ENCODE measurements at regions not wholly inside any gene's neighbourhood (a gene's known extent, or its start where the extent isn't known, plus 50 kb on each side); places are given as distances from the start of the nearest gene placed in this dataset.
"Not testable (repeated sequence)": the region's sequence is repeated elsewhere in the genome, so short reads cannot be mapped to it uniquely, and the experiment has no call there.

DNA sequence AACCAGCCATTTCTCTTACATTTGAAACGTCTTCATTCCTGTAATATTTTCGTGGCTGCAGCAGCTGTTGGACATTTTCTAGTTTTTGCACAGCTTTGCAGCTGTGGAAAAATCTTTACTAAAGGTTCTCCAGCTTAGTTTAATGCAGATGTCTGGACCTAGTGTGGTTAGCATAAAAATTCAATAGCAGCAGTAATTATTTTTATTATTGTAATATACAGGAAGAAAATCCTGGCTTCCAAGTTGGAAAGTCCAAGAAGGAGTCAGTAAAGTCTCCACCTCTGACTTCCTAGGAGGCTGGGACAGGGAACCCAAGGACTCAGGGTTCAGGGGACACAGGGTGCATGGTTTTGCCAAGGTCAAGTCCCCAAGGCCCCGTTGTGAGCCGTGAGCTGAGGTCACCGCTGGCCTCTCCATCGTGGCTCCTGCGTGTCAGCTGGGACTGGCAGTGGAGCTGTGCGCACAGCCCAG lies 230.6 kb downstream of the FNDC1 start:
- H3K4me3 Mint-ChIP-seq, result no peak overlapping the region
- H3K9me3 Mint-ChIP-seq (ENCODE audit: low read depth), result no peaks in the 10 kb centered on the region
- no peaks in the 10 kb centered on the region for H3K4me1 Mint-ChIP-seq
- H3K36me3 Mint-ChIP-seq, result no peaks in the 10 kb centered on the region
- CTCF ChIA-PET, result no interaction called here
- no peak for ATAC-seq
- H3K27me3 Mint-ChIP-seq, result no peaks in the 10 kb centered on the region
- H3K27ac Mint-ChIP-seq, result no peak overlapping the region
- no peak for DNase-seq

GRCh38 chr6:159398633-159399032 lies 229.4 kb downstream of the FNDC1 start:
- ATAC-seq (no peak), DNase-seq (no peak)
- Mint-ChIP-seq H3K27me3 (no peaks in the 10 kb centered on the region), H3K4me3 (no peak overlapping the region), H3K4me1 (no peaks in the 10 kb centered on the region), H3K36me3 (no peaks in the 10 kb centered on the region), H3K9me3 (ENCODE audit: low read depth) (no peaks in the 10 kb centered on the region), H3K27ac (no peak overlapping the region)
- CTCF ChIA-PET, result no interaction called here

GRCh38 chr6:159397753-159398152 lies 228.6 kb downstream of the FNDC1 start:
- CTCF ChIA-PET, result no interaction called here
- H3K4me3 Mint-ChIP-seq, result no peak overlapping the region
- no peak for ATAC-seq
- no peak for DNase-seq
- no peaks in the 10 kb centered on the region for H3K27me3 Mint-ChIP-seq
- no peaks in the 10 kb centered on the region for H3K9me3 Mint-ChIP-seq (ENCODE audit: low read depth)
- H3K4me1 Mint-ChIP-seq, result no peaks in the 10 kb centered on the region
- H3K36me3 Mint-ChIP-seq, result no peaks in the 10 kb centered on the region
- no peak overlapping the region for H3K27ac Mint-ChIP-seq

DNA sequence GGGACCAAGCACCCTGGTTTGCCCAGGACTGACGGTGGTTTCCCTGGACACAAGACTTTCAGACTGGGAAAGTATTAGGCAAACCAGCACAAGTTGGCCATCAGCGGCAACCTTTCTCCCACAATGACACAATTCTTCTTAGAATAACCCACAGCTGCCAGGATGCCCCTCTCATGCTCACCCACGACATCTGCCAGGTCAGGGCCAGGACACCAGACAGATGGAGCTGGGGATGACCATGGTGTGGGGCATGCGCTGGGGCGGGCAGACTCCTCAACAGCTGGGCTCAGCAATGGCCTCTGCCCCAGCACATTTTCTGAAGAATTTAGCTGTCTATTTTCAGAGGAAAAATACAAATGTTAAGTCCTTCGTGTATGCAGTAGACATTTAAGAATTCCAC lies 226.4 kb downstream of the FNDC1 start:
- Mint-ChIP-seq H3K27me3 (peaks cover 2% of the 10 kb centered on the region), H3K9me3 (ENCODE audit: low read depth) (no peaks in the 10 kb centered on the region), H3K27ac (no peak overlapping the region), H3K4me1 (no peaks in the 10 kb centered on the region), H3K36me3 (no peaks in the 10 kb centered on the region), H3K4me3 (no peak overlapping the region)
- ATAC-seq (no peak), DNase-seq (no peak)
- CTCF ChIA-PET, result interaction anchor here (0.6 kb wide), 1 partner anchor 32 kb away, joined by 3 read pairs; no protein-coding TSS in a partner anchor

- H3K36me3 Mint-ChIP-seq, CTCF ChIA-PET: not testable (repeated sequence)
These were observed 223.5 kb downstream of the FNDC1 start for GRCh38 chr6:159392695-159393094.

GRCh38 chr6:159390381-159390780 lies 221.2 kb downstream of the FNDC1 start:
- CTCF ChIA-PET, result interaction anchor here (0.6 kb wide), 1 partner anchor 45 kb away, joined by 3 read pairs; no protein-coding TSS in a partner anchor
- Mint-ChIP-seq H3K9me3 (ENCODE audit: low read depth) (no peaks in the 10 kb centered on the region), H3K4me3 (no peak overlapping the region), H3K27me3 (peaks cover 25% of the 10 kb centered on the region), H3K27ac (no peak overlapping the region), H3K36me3 (no peaks in the 10 kb centered on the region), H3K4me1 (no peaks in the 10 kb centered on the region)
- DNase-seq (no peak), ATAC-seq (no peak)

More at GRCh38 chr6:159392695-159393094, 223.5 kb downstream of the FNDC1 start:
- not testable (repeated sequence) for H3K27ac Mint-ChIP-seq; ATAC-seq; H3K4me1 Mint-ChIP-seq; DNase-seq; H3K4me3 Mint-ChIP-seq; H3K9me3 Mint-ChIP-seq (ENCODE audit: low read depth)
- H3K27me3 Mint-ChIP-seq, result peaks cover 24% of the 10 kb centered on the region

GRCh38 chr6:159389695-159390094 lies 220.5 kb downstream of the FNDC1 start:
- Mint-ChIP-seq H3K27ac (no peak overlapping the region), H3K27me3 (peaks cover 28% of the 10 kb centered on the region), H3K9me3 (ENCODE audit: low read depth) (no peaks in the 10 kb centered on the region), H3K4me3 (no peak overlapping the region), H3K4me1 (no peaks in the 10 kb centered on the region), H3K36me3 (no peaks in the 10 kb centered on the region)
- CTCF ChIA-PET, result no interaction called here
- ATAC-seq (no peak), DNase-seq (no peak)

DNA sequence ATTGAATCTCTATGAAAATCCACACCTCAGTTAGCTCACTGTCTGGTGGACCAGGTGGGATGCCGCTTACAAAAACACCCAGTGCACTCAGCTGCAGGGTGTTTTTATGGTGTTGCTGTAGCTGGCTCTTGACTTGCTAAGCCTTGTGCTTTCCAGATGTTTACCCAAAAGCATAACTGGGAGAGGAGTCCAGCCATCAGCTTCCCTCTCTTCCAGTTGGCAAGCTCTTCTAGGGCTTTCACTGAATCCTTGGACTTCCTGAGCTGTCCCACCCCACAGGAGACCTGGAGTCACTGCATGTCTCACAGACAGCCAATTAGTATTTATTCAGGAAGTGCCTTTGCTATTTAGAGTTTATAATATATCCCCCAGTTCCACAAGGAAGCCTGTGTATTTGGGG lies 210.9 kb downstream of the FNDC1 start:
- H3K9me3 Mint-ChIP-seq (ENCODE audit: low read depth), result no peaks in the 10 kb centered on the region
- H3K36me3 Mint-ChIP-seq, result no peaks in the 10 kb centered on the region
- H3K27me3 Mint-ChIP-seq, result peaks cover 12% of the 10 kb centered on the region
- no peak for DNase-seq
- ATAC-seq, result no peak
- no peaks in the 10 kb centered on the region for H3K4me1 Mint-ChIP-seq
- CTCF ChIA-PET, result no interaction called here
- no peak overlapping the region for H3K27ac Mint-ChIP-seq
- H3K4me3 Mint-ChIP-seq, result no peak overlapping the region

DNA sequence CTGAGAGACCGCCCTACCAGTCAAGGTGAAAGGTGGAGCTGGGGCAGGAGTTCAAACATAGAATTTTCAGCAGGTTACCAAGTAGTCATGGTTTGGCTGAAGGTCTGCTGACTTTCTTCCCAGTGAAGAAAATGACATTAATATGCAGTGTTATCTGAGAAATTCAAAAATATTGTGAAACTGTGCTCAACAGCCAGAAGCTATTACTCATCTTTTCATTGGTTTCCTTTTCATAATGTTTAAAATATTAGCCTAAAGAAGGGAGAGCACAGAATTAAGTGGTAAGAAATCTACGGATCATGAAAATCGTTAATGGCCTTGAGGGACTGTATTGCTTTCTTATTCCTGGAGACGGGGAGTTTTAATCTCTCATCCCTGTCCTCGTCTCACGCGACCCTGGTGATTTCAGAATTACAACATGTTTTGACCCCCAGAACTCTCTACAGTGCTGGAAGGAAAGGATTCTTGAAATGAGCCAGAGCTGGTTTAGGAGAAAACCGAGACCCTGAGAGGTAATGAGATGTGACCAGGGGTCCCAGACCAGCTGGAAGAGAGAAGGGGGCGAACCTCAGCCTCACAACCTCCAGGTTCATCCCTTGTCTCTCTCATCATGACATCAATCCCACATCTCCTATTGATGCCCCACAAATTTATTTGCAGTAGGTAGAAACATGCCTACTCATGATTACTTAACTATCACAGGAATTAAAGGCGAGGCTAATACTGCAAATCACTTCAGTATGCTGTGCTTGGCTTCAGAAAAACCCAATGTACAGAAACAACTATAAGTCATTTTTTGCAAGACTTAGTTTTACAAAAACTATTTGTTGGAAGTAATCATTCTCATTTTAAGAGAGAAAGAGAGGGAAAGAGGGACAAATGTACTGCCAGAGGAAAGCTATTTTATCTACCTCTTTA lies 209.5 kb downstream of the FNDC1 start:
- peaks cover 7% of the 10 kb centered on the region for H3K27me3 Mint-ChIP-seq
- H3K4me3 Mint-ChIP-seq, result no peak overlapping the region
- H3K4me1 Mint-ChIP-seq, result no peaks in the 10 kb centered on the region
- no peaks in the 10 kb centered on the region for H3K9me3 Mint-ChIP-seq (ENCODE audit: low read depth)
- H3K36me3 Mint-ChIP-seq, result no peaks in the 10 kb centered on the region
- CTCF ChIA-PET, result no interaction called here
- H3K27ac Mint-ChIP-seq, result no peak overlapping the region
- ATAC-seq, result no peak
- DNase-seq, result no peak

- H3K4me1 Mint-ChIP-seq, result no peaks in the 10 kb centered on the region
- H3K9me3 Mint-ChIP-seq (ENCODE audit: low read depth), result no peaks in the 10 kb centered on the region
- peaks cover 6% of the 10 kb centered on the region for H3K27me3 Mint-ChIP-seq
- no peaks in the 10 kb centered on the region for H3K36me3 Mint-ChIP-seq
- CTCF ChIA-PET, result no interaction called here
- ATAC-seq (no peak), DNase-seq (no peak)
- H3K4me3 Mint-ChIP-seq, result no peak overlapping the region
- no peak overlapping the region for H3K27ac Mint-ChIP-seq
These were observed 207.4 kb downstream of the FNDC1 start for GRCh38 chr6:159376516-159377158.

DNA sequence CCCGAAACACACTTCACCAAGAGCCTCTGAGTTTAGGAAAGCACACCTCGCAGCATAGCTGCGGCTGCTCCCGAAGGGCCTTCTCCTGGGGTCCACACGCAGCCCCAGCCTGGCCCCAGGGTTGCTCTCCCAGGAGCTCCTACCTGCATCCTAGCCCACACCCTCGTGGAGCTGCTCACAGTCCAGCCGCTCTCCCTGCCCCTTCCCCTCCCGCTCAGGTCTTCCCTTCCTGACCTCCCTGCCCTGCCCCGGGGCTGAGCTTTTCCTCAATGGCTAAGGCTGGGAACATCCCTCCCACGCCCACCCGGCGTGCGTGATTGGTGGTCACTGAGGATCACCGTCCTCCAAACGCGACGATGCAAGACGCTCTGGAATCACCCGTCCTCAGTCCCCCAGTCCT lies 205.8 kb downstream of the FNDC1 start:
- ATAC-seq (no peak), DNase-seq (no peak)
- Mint-ChIP-seq H3K27me3 (peaks cover 6% of the 10 kb centered on the region), H3K4me1 (no peaks in the 10 kb centered on the region), H3K27ac (no peak overlapping the region), H3K4me3 (no peak overlapping the region), H3K36me3 (no peaks in the 10 kb centered on the region), H3K9me3 (ENCODE audit: low read depth) (no peaks in the 10 kb centered on the region)
- CTCF ChIA-PET, result no interaction called here

DNA sequence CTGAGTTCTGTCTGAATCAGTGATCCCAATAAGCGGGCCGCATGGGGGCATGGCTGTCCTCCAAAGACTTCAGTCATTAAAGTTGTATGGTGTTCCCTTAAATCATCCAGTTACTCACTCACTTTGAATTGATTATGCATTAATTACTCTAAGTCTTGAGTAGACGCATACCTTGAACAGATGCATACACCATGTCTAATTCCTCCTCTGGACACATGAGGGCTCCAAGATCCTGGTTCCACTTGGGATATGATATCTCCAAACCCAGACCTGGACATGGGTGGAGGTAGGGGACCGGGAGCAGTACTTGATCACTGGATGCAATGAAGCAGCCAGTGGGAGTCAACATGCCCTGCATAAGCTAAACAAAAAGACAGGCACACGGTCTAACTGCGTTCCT lies 204.5 kb downstream of the FNDC1 start:
- Mint-ChIP-seq H3K4me3 (no peak overlapping the region), H3K36me3 (no peaks in the 10 kb centered on the region), H3K27ac (no peak overlapping the region), H3K4me1 (no peaks in the 10 kb centered on the region), H3K27me3 (peaks cover 6% of the 10 kb centered on the region), H3K9me3 (ENCODE audit: low read depth) (no peaks in the 10 kb centered on the region)
- CTCF ChIA-PET, result no interaction called here
- DNase-seq (no peak), ATAC-seq (no peak)

DNA sequence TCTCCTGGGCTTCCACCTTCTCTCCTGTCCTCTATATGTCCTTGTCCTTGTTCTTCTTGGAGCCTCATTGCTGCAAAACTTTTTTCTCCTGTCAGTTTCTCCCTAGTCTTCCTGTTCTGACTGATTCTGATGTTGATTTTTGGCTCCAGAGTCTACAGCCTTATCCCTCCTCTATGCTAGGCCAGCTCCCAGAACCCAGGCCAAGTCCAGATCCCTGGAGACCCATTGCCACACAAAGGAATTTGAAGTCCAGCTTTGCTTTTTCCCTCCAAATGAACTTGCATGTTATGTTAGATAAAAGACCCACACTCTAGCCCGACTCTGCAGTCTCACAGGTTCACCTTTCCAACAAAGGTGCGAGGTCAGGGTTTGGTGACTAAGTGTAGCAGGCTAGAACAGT lies 203.1 kb downstream of the FNDC1 start:
- no peak overlapping the region for H3K4me3 Mint-ChIP-seq
- CTCF ChIA-PET, result no interaction called here
- no peaks in the 10 kb centered on the region for H3K4me1 Mint-ChIP-seq
- ATAC-seq (no peak), DNase-seq (no peak)
- H3K27ac Mint-ChIP-seq, result no peak overlapping the region
- H3K9me3 Mint-ChIP-seq (ENCODE audit: low read depth), result no peaks in the 10 kb centered on the region
- peaks cover 6% of the 10 kb centered on the region for H3K27me3 Mint-ChIP-seq
- no peaks in the 10 kb centered on the region for H3K36me3 Mint-ChIP-seq

GRCh38 chr6:159360306-159360705 lies 191.1 kb downstream of the FNDC1 start:
- H3K27me3 Mint-ChIP-seq, result peaks cover 8% of the 10 kb centered on the region
- no peak overlapping the region for H3K27ac Mint-ChIP-seq
- H3K4me1 Mint-ChIP-seq, result no peaks in the 10 kb centered on the region
- ATAC-seq (no peak), DNase-seq (no peak)
- CTCF ChIA-PET, result no interaction called here
- H3K4me3 Mint-ChIP-seq, result no peak overlapping the region
- H3K9me3 Mint-ChIP-seq (ENCODE audit: low read depth), result no peaks in the 10 kb centered on the region
- no peaks in the 10 kb centered on the region for H3K36me3 Mint-ChIP-seq
